H1 (cell line): ENCODE measurements at regions not wholly inside any gene's neighbourhood (a gene's known extent, or its start where the extent isn't known, plus 50 kb on each side); places are given as distances from the start of the nearest gene placed in this dataset.

Source experiments
- CTCF ChIA-PET: fragments of 300-600 bp; sonication (Branson Sonifier 250); formaldehyde crosslinking; loops from one replicate; lab custom pipeline; 2021; ENCODE audit not compliant: partially characterized antibody; lab: Charles Lee
- POLR2A ChIA-PET: fragments of 300-600 bp; sonication (Branson Sonifier 250); formaldehyde crosslinking; loops from one replicate; lab custom pipeline; 2021; ENCODE audit warnings: inconsistent platforms; ENCODE audit not compliant: partially characterized antibody; lab: Charles Lee
- DNase-seq, 2 experiments: peaks; one replicate each; pipeline versions ENCODE4 v3.0.0 to v3.0.0-alpha.2; 2010 to 2022; ENCODE audit warnings: low spot score in 2 of 2, low read depth in 1 of 2, mixed read lengths in 1 of 2
- FAIRE-seq: peaks from 2 replicates; lab custom pipeline; 2011; peaks lifted over from hg19 to GRCh38; lab: Jason Lieb, UNC
- H2AFZ ChIP-seq: 2 replicates; pipeline ENCODE4 v1.8.1; 2012; ENCODE audit warnings: low read length, inconsistent platforms
- H2AK5ac ChIP-seq: 2 replicates; pipeline ENCODE4 v1.6.1; 2013; ENCODE audit warnings: low read depth, low read length
- H2BK120ac ChIP-seq: replicated peaks from 2 replicates; pipeline ENCODE3; 2013; ENCODE audit warnings: low read depth, low read length, inconsistent platforms
- H2BK12ac ChIP-seq: 2 replicates; pipeline ENCODE4 v1.6.1; 2013; ENCODE audit warnings: low read depth, low read length
- H2BK15ac ChIP-seq: 2 replicates; pipeline ENCODE4 v1.6.1; 2013; ENCODE audit warnings: low read length
- H2BK20ac ChIP-seq: 2 replicates; pipeline ENCODE4 v1.6.1; 2013; ENCODE audit warnings: low read length
- H2BK5ac ChIP-seq: 2 replicates; pipeline ENCODE4 v1.6.1; 2013; ENCODE audit warnings: low read depth, low read length
- H3K14ac ChIP-seq: 2 replicates; pipeline ENCODE4 v1.6.1; 2013; ENCODE audit warnings: inconsistent platforms; ENCODE audit not compliant: insufficient read length
- H3K18ac ChIP-seq: 2 replicates; pipeline ENCODE4 v1.6.1; 2013; ENCODE audit warnings: low read length; ENCODE audit errors: extremely low read depth
- H3K23ac ChIP-seq: 2 replicates; pipeline ENCODE4 v1.6.1; 2013; ENCODE audit warnings: inconsistent platforms; ENCODE audit not compliant: insufficient read length
- H3K23me2 ChIP-seq: 2 replicates; pipeline ENCODE4 v1.6.1; 2013; ENCODE audit warnings: low read depth, low read length
- H3K27ac ChIP-seq: 2 replicates; pipeline ENCODE4 v1.6.1; 2011; ENCODE audit warnings: low read depth, low read length, inconsistent platforms
- H3K27me3 ChIP-seq, 4 experiments: replicated peaks in 1 of 4; 1 replicate in 1 of 4; 2 replicates in 3 of 4; pipeline versions ENCODE4 v1.6.1 to v1.8.1; 2011 to 2013; ENCODE audit warnings: low read length in 3 of 4, mild to moderate bottlenecking in 3 of 4, inconsistent platforms in 2 of 4, mixed read lengths in 2 of 4, moderate library complexity in 1 of 4; ENCODE audit not compliant: control insufficient read depth in 3 of 4, insufficient read depth in 3 of 4; ENCODE audit errors: extremely low read depth in 1 of 4
- H3K36me3 ChIP-seq, 4 experiments: 2 replicates each; pipeline versions ENCODE4 v1.6.1 to v1.8.1; 2011 to 2013; ENCODE audit warnings: mild to moderate bottlenecking in 4 of 4, low read length in 3 of 4, moderate library complexity in 2 of 4, control low read depth in 1 of 4, inconsistent platforms in 1 of 4; ENCODE audit not compliant: insufficient read depth in 4 of 4, control insufficient read depth in 2 of 4
- H3K4ac ChIP-seq: replicated peaks from 2 replicates; pipeline ENCODE3; 2013; ENCODE audit warnings: low read length, low read depth, mixed read lengths, inconsistent platforms; ENCODE audit not compliant: insufficient read length
- H3K4me1 ChIP-seq, 4 experiments: replicated peaks in 1 of 4; 1 replicate in 1 of 4; 2 replicates in 3 of 4; pipeline versions ENCODE4 v1.6.1 to v1.8.1; 2011 to 2013; ENCODE audit warnings: low read length in 3 of 4, inconsistent platforms in 2 of 4, mixed read lengths in 1 of 4; ENCODE audit not compliant: insufficient read depth in 4 of 4, control insufficient read depth in 3 of 4
- H3K4me2 ChIP-seq, 2 experiments: 2 replicates each; pipeline versions ENCODE4 v1.6.1 to v1.8.1; 2011 to 2013; ENCODE audit warnings: low read depth in 2 of 2, low read length in 2 of 2, control low read depth in 1 of 2, inconsistent platforms in 1 of 2, mild to moderate bottlenecking in 1 of 2; ENCODE audit not compliant: insufficient read depth in 1 of 2
- H3K4me3 ChIP-seq, 4 experiments: fragments of 200-600, 300-600 bp in 1 of 4; sonication (generic), shearing (Covaris generic), sonication (Bioruptor Twin) in 1 of 4; 2 replicates each; pipeline versions ENCODE4 v1.5.1 to v1.8.1; 2011 to 2016; ENCODE audit warnings: low read length in 4 of 4, low read depth in 3 of 4, control low read depth in 2 of 4, inconsistent platforms in 2 of 4, mild to moderate bottlenecking in 2 of 4, mixed read lengths in 1 of 4, moderate library complexity in 1 of 4; ENCODE audit not compliant: insufficient read depth in 2 of 4; ENCODE audit errors: extremely low read depth in 1 of 4
- H3K56ac ChIP-seq: replicated peaks from 2 replicates; pipeline ENCODE3; 2013; ENCODE audit warnings: low read depth, mild to moderate bottlenecking, mixed read lengths, low read length, inconsistent platforms; ENCODE audit not compliant: insufficient read length
- H3K79me1 ChIP-seq: 2 replicates; pipeline ENCODE4 v1.6.1; 2013; ENCODE audit warnings: low read depth, low read length, control low read depth
- H3K79me2 ChIP-seq, 2 experiments: 2 replicates each; pipeline versions ENCODE4 v1.6.1 to v1.8.1; 2012 to 2013; ENCODE audit warnings: low read length in 2 of 2, mild to moderate bottlenecking in 2 of 2, inconsistent platforms in 1 of 2; ENCODE audit not compliant: insufficient read depth in 2 of 2, control insufficient read depth in 1 of 2
- H3K9ac ChIP-seq, 4 experiments: replicated peaks in 1 of 4; 1 replicate in 1 of 4; 2 replicates in 3 of 4; pipeline versions ENCODE4 v1.6.1 to v1.8.1; 2011 to 2013; ENCODE audit warnings: low read depth in 3 of 4, low read length in 3 of 4, control low read depth in 2 of 4, mild to moderate bottlenecking in 2 of 4, moderate library complexity in 2 of 4, inconsistent platforms in 1 of 4; ENCODE audit errors: extremely low read depth in 1 of 4
- H3K9me3 ChIP-seq, 2 experiments: 2 replicates each; pipeline versions ENCODE4 v1.6.1 to v1.8.1; 2012 to 2013; ENCODE audit warnings: mild to moderate bottlenecking in 2 of 2, moderate library complexity in 2 of 2, control low read depth in 1 of 2, inconsistent platforms in 1 of 2, low read depth in 1 of 2, low read length in 1 of 2, mixed read lengths in 1 of 2; ENCODE audit not compliant: insufficient read depth in 2 of 2
- H4K20me1 ChIP-seq, 2 experiments: replicated peaks in 1 of 2; 2 replicates each; pipeline versions ENCODE3 to v1.8.1; 2011 to 2013; ENCODE audit warnings: inconsistent platforms in 2 of 2, low read length in 2 of 2, mild to moderate bottlenecking in 1 of 2; ENCODE audit not compliant: insufficient read depth in 2 of 2, control insufficient read depth in 1 of 2
- H4K5ac ChIP-seq: 2 replicates; pipeline ENCODE4 v1.6.1; 2013; ENCODE audit warnings: low read length, low read depth, mixed read lengths, inconsistent platforms; ENCODE audit not compliant: insufficient read length
- H4K8ac ChIP-seq: 2 replicates; pipeline ENCODE4 v1.8.0; 2013; ENCODE audit warnings: mild to moderate bottlenecking, moderate library complexity, low read length, inconsistent platforms; ENCODE audit not compliant: insufficient read depth; ENCODE audit errors: extremely low read depth
- H4K91ac ChIP-seq: replicated peaks from 2 replicates; pipeline ENCODE3; 2013; ENCODE audit warnings: low read length, mixed read lengths, inconsistent platforms; ENCODE audit not compliant: insufficient read length
- BCL11A ChIP-seq, 2 experiments: IDR thresholded peaks; one replicate each; pipeline ENCODE4 v1.6.1; 2011; ENCODE audit warnings: low read depth in 2 of 2, low read length in 2 of 2, mild to moderate bottlenecking in 2 of 2
- BRCA1 ChIP-seq: IDR thresholded peaks from 2 replicates; pipeline ENCODE4 v1.6.1; 2012; ENCODE audit warnings: low read depth, low read length, improper control_type of control experiment
- CBX5 ChIP-seq: fragments of 300-800, 300-1000 bp; sonication (generic); IDR thresholded peaks from 2 replicates; pipeline ENCODE4 v1.7.1; 2016; ENCODE audit warnings: antibody characterized with exemption, low read length, low read depth
- CHD1 ChIP-seq: IDR thresholded peaks from 2 replicates; pipeline ENCODE4 v1.6.1; 2012; ENCODE audit warnings: low read depth, low read length, improper control_type of control experiment
- EP300 ChIP-seq, 2 experiments: IDR thresholded peaks; 1 replicate in 1 of 2; 2 replicates in 1 of 2; pipeline ENCODE4 v1.6.1; 2011 to 2012; ENCODE audit warnings: low read depth in 2 of 2, low read length in 2 of 2, mild to moderate bottlenecking in 2 of 2, borderline replicate concordance in 1 of 2, inconsistent platforms in 1 of 2, moderate library complexity in 1 of 2
- FOSL1 ChIP-seq: IDR thresholded peaks from 2 replicates; pipeline ENCODE4 v1.6.1; 2011; ENCODE audit warnings: mild to moderate bottlenecking, low read depth, low read length, moderate library complexity; ENCODE audit not compliant: insufficient read depth
- KDM5A ChIP-seq: fragments of 200-600 bp; IDR thresholded peaks from 2 replicates; pipeline ENCODE4 v1.7.1; 2012; ENCODE audit warnings: mild to moderate bottlenecking, low read length, inconsistent platforms, mixed read lengths
- MAFK ChIP-seq: IDR thresholded peaks from 2 replicates; pipeline ENCODE4 v1.6.1; 2012; ENCODE audit warnings: low read depth, mild to moderate bottlenecking, improper control_type of control experiment, low read length
- POLR2AphosphoS5 ChIP-seq: IDR thresholded peaks from 2 replicates; pipeline ENCODE4 v1.6.1; 2011; ENCODE audit warnings: low read depth, low read length
- RFX5 ChIP-seq: IDR thresholded peaks from 2 replicates; pipeline ENCODE4 v1.6.1; 2011; ENCODE audit warnings: low read depth, low read length, improper control_type of control experiment, borderline replicate concordance
- RXRA ChIP-seq: IDR thresholded peaks from 2 replicates; pipeline ENCODE4 v1.6.1; 2011; ENCODE audit warnings: low read depth, mild to moderate bottlenecking, low read length, moderate library complexity; ENCODE audit not compliant: insufficient read depth
- SAP30 ChIP-seq: fragments of 300-600 bp; sonication (generic); IDR thresholded peaks from 2 replicates; pipeline ENCODE4 v1.7.1; 2012; ENCODE audit warnings: low read length, moderate library complexity, mild to moderate bottlenecking, inconsistent platforms; ENCODE audit not compliant: insufficient read depth, insufficient replicate concordance
- SP2 ChIP-seq: IDR thresholded peaks from 2 replicates; pipeline ENCODE4 v1.6.1; 2012; ENCODE audit warnings: mild to moderate bottlenecking, low read length, inconsistent platforms
- TAF1 ChIP-seq: IDR thresholded peaks from 2 replicates; pipeline ENCODE4 v1.6.1; 2011; ENCODE audit warnings: mild to moderate bottlenecking, low read depth, low read length
- TBP ChIP-seq: IDR thresholded peaks from 2 replicates; pipeline ENCODE4 v1.6.1; 2011; ENCODE audit warnings: low read depth, low read length, improper control_type of control experiment
- ZNF274 ChIP-seq: IDR thresholded peaks from 2 replicates; pipeline ENCODE4 v1.7.0; 2012; ENCODE audit warnings: low read length, borderline replicate concordance; ENCODE audit errors: extremely low read depth
- WGBS, 2 experiments: shearing (Covaris generic) in 1 of 2; methylation state at CpG; one replicate each; pipeline versions ENCODE4 v1.1.6 to v1.1.7; 2013 to 2015; ENCODE audit warnings: low lambda C conversion rate in 2 of 2, mixed read lengths in 2 of 2, inconsistent platforms in 1 of 2, low coverage in 1 of 2, missing lambda C conversion rate in 1 of 2; ENCODE audit not compliant: insufficient replicate concordance in 2 of 2, insufficient coverage in 1 of 2, insufficient read length in 1 of 2; ENCODE audit errors: extremely low coverage in 1 of 2, missing lambda C conversion rate in 1 of 2; 5-methylcytosine and 5-hydroxymethylcytosine counted together

DNA sequence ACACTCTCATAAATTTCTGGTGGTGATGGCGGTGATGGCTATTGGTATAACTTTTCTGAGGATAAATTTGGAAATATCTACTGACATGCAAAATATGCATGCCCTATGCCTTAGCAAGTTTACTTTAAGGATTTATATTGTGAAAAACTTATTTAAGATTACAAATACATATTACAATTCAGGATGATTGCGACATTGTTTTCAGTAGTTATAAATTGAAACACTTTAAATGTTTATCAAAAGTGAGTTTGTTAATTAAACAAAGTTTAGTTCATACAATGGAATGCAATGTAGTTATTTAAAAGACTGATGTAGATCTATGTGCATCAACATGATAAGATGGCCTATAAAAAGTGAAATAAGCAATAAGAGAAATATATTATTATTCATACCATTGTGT is 331.3 kb upstream of the NR5A2 start:
- Histone ChIP-seq H3K27ac (no peak overlapping the region), H4K5ac (no peak overlapping the region), H3K9me3 (no peaks in the 10 kb centered on the region), H4K20me1 (no peaks in the 10 kb centered on the region), H2BK20ac (no peak overlapping the region), H4K91ac (no peak overlapping the region), H3K4ac (no peak overlapping the region), H3K23ac (no peak overlapping the region), H3K4me1 (peaks cover 0 to 5% (median 3%) of the 10 kb centered on the region in 4 experiments; a peak in 5 of 7 replicates), H3K56ac (no peak overlapping the region), H3K23me2 (no peaks in the 10 kb centered on the region; the same call in 1 of the 2 replicates), H3K27me3 (no peaks in the 10 kb centered on the region), H3K14ac (no peak overlapping the region), H2AFZ (no peak overlapping the region), H2BK15ac (no peak overlapping the region), H4K8ac (no peak overlapping the region), H3K4me2 (no peak overlapping the region), H2BK12ac (no peak overlapping the region), H2BK5ac (no peak overlapping the region), H2BK120ac (no peak overlapping the region), H3K79me1 (no peaks in the 10 kb centered on the region), H2AK5ac (no peak overlapping the region), H3K36me3 (no peaks in the 10 kb centered on the region), H3K9ac (no peak overlapping the region), H3K4me3 (no peak overlapping the region), H3K18ac (no peak overlapping the region), H3K79me2 (no peaks in the 10 kb centered on the region)
- POLR2A ChIA-PET, result no interaction called here
- 96% methylated on average over 2 of the region's 2 CpGs; no CpG with 5 or more reads in 1 of the 2 experiments for WGBS, 2 experiments
- DNase-seq, result no peak
- CTCF ChIA-PET, result interaction anchor here (1.2 kb wide), 1 partner anchor 26 kb away, joined by 3 read pairs; no protein-coding TSS in a partner anchor
- FAIRE-seq, result no peak
- TF ChIP-seq KDM5A (no peak), BCL11A (IDR thresholded peaks at IDR 0.05; ENCODE audit: low read depth in 2 of 2, low read length in 2 of 2) (no peak), CHD1 (no peak), RFX5 (no peak), EP300 (IDR thresholded peaks at IDR 0.05; ENCODE audit: borderline replicate concordance in 1 of 2, low read depth in 2 of 2, low read length in 2 of 2) (no peak), MAFK (no peak), SP2 (no peak), ZNF274 (no peak), SAP30 (no peak), CBX5 (no peak), BRCA1 (no peak), TAF1 (no peak), RXRA (no peak), POLR2AphosphoS5 (no peak), TBP (no peak), FOSL1 (no peak)
